ENCODE measurements at regions not wholly inside any gene's neighbourhood (a gene's known extent, or its start where the extent isn't known, plus 50 kb on each side); places are given as distances from the start of the nearest gene placed in this dataset.

GRCh38 chr6:11362564-11362963, 130.1 kb upstream of the NEDD9 start:
- FAIRE-seq (no peak), DNase-seq (ENCODE audit: insufficient read length) (no peak)
- TF ChIP-seq POLR2AphosphoS5 (IDR thresholded peaks at IDR 0.05; ENCODE audit: low read depth, low read length), result no peak
- no peak for TF ChIP-seq POLR2A (IDR thresholded peaks at IDR 0.05; ENCODE audit: low read depth, low read length)

GRCh38 chr6:11358904-11359830, 126.7 kb upstream of the NEDD9 start:
- FAIRE-seq (no peak), DNase-seq (ENCODE audit: insufficient read length) (no peak)
- TF ChIP-seq POLR2A (IDR thresholded peaks at IDR 0.05; ENCODE audit: low read depth, low read length) (no peak), POLR2AphosphoS5 (IDR thresholded peaks at IDR 0.05; ENCODE audit: low read depth, low read length) (no peak)

DNA sequence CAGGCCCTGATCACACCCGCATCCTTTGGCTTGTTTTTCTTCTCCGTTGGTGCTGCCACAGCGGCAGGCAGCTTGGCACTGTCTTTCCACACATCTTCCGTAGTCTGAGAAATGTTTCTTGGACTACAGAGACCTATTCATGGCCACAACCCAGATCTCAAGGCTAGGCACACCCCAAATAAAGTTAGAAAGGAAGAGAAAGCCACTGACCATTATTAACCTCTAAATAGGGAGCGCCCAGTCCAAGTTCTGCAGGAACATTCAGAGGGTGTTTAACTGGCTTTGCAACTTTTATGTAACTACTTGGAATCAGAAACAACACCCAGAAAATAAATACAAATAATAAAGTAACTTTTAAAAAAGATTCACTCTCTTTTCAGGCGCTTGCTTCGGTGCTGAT, 124.8 kb upstream of the NEDD9 start:
- no peak for FAIRE-seq
- DNase-seq (ENCODE audit: insufficient read length), result no peak
- TF ChIP-seq POLR2A (IDR thresholded peaks at IDR 0.05; ENCODE audit: low read depth, low read length) (no peak), POLR2AphosphoS5 (IDR thresholded peaks at IDR 0.05; ENCODE audit: low read depth, low read length) (no peak)

DNA sequence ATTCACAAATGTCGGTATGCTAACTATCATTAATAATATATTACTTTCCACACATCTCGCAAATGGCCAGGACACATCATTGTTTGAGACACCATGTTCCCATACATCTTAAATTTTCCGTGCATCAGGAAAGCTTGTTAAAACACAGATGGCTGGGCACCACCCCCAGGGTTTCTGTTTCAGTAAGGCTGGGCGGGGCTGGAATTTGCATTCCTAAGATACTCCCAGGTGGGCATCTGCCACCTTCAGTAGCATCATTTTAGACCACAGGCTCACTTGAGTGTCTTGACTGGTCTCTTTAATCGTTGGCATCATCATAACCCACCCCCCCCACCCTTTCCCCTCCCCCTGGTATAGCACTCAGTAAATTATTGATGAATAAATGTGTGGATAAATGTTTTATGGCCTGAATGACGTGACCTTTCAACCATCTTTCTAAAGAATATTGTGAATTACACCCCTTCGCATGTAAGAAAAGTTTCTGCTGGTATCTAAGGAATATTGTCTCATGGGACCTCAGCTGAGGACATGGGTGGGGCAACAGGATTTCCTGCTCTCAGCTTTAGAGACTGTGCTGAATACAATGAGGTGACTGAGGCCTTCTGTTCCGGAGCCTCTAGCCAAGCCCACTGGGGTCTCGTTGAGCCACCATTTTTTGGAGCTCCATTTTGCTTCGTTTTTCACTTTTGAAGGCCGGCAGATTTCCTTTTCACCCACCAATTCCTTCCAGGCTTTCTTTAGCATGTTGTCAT, 124.1 kb upstream of the NEDD9 start:
- FAIRE-seq (no peak), DNase-seq (ENCODE audit: insufficient read length) (no peak)
- TF ChIP-seq TAF1 (IDR thresholded peaks at IDR 0.05; ENCODE audit: borderline replicate concordance, low read depth, low read length) (no peak), POLR2A (IDR thresholded peaks at IDR 0.05; ENCODE audit: low read depth, low read length) (no peak), POLR2AphosphoS5 (IDR thresholded peaks at IDR 0.05; ENCODE audit: low read depth, low read length) (no peak)

DNA sequence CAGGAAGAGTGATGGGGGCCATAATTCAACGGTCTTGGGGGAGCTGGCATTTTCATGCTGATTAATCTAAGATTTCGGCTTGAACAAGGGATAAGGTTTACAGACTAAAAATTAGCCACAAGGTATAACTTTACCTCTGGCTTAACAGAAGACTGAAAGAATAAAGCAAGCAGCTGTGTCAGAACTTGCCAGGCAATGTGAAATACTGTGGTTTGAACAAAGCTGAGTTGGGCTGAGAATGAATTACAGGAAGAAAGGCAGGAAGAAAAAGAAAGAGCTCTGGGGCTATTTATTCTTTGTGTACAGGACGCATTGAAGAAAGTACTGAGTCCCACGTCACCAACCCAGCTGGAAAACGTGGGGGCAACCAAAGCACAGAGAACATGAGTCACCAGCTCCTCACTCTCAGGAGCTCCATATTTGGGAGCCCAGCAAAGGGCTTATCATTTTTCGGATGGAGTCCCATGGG, 121.5 kb upstream of the NEDD9 start:
- TF ChIP-seq POLR2AphosphoS5 (IDR thresholded peaks at IDR 0.05; ENCODE audit: low read depth, low read length), result no peak
- TF ChIP-seq POLR2A (IDR thresholded peaks at IDR 0.05; ENCODE audit: low read depth, low read length), result no peak
- TF ChIP-seq TAF1 (IDR thresholded peaks at IDR 0.05; ENCODE audit: borderline replicate concordance, low read depth, low read length), result no peak
- no peak for DNase-seq (ENCODE audit: insufficient read length)
- FAIRE-seq, result no peak

DNA sequence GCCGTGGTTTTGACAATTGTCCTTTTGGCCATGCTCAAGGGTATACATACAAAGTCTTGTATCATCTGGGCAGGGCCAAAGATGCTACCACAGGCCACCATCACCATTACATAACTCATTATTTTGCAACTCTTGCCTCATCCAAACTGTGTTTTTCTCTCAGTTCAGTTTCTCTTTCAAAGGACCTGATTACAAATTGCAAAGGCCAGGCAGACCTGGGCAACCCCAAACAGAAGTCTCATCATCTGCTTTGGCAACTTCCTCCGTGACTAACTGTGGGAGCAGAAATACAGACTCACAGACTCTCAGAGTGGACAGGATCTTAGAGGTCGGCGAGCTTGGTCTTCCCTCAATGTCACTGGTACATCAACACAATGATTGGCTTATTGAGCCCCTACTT, 117.8 kb upstream of the NEDD9 start:
- FAIRE-seq (no peak), DNase-seq (ENCODE audit: insufficient read length) (no peak)
- TF ChIP-seq POLR2AphosphoS5 (IDR thresholded peaks at IDR 0.05; ENCODE audit: low read depth, low read length), result no peak
- TF ChIP-seq POLR2A (IDR thresholded peaks at IDR 0.05; ENCODE audit: low read depth, low read length), result no peak
- no peak for TF ChIP-seq TAF1 (IDR thresholded peaks at IDR 0.05; ENCODE audit: borderline replicate concordance, low read depth, low read length)

DNA sequence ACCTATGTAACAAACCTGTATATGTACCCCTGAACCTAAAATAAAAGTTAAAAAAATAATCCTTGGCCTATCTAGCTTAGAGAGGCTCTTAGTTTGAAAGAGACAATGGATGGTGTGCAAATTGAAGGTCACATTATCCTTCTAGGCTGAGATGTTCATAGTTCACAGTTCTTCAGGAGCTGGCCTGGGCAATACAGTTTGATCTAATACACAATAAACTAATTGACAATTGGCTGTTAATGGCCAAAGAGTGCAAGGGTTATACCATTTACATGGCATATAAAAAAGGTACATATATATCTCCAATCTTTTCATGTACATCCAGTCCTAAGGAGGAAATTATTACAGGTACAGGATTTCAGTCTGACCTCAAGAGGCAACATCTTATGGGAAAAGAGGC, 117.4 kb upstream of the NEDD9 start:
- TF ChIP-seq POLR2AphosphoS5 (IDR thresholded peaks at IDR 0.05; ENCODE audit: low read depth, low read length) (no peak), POLR2A (IDR thresholded peaks at IDR 0.05; ENCODE audit: low read depth, low read length) (no peak), TAF1 (IDR thresholded peaks at IDR 0.05; ENCODE audit: borderline replicate concordance, low read depth, low read length) (no peak)
- DNase-seq (ENCODE audit: insufficient read length) (no peak), FAIRE-seq (no peak)

GRCh38 chr6:11346516-11346915, 114.0 kb upstream of the NEDD9 start:
- FAIRE-seq, result peak; percentile 82
- TF ChIP-seq POLR2AphosphoS5 (IDR thresholded peaks at IDR 0.05; ENCODE audit: low read depth, low read length) (0 out of 2 replicates have a peak, but pooled peaks have one; percentile 28), TAF1 (IDR thresholded peaks at IDR 0.05; ENCODE audit: borderline replicate concordance, low read depth, low read length) (no peak)
- DNase-seq (ENCODE audit: insufficient read length), result no peak

- DNase-seq (ENCODE audit: insufficient read length) (no peak), FAIRE-seq (no peak)
- TF ChIP-seq TAF1 (IDR thresholded peaks at IDR 0.05; ENCODE audit: borderline replicate concordance, low read depth, low read length), result no peak
- no peak for TF ChIP-seq POLR2AphosphoS5 (IDR thresholded peaks at IDR 0.05; ENCODE audit: low read depth, low read length)
- TF ChIP-seq POLR2A (IDR thresholded peaks at IDR 0.05; ENCODE audit: low read depth, low read length), result no peak
Measured at GRCh38 chr6:11345536-11345935, 113.1 kb upstream of the NEDD9 start.

- TF ChIP-seq POLR2A (IDR thresholded peaks at IDR 0.05; ENCODE audit: low read depth, low read length) (no peak), TAF1 (IDR thresholded peaks at IDR 0.05; ENCODE audit: borderline replicate concordance, low read depth, low read length) (no peak), POLR2AphosphoS5 (IDR thresholded peaks at IDR 0.05; ENCODE audit: low read depth, low read length) (no peak)
- peak; percentile 30 for FAIRE-seq
- DNase-seq (ENCODE audit: insufficient read length), result no peak
Measured at GRCh38 chr6:11343963-11344723, 111.7 kb upstream of the NEDD9 start.

GRCh38 chr6:11341867-11342266, 109.4 kb upstream of the NEDD9 start:
- TF ChIP-seq TAF1 (IDR thresholded peaks at IDR 0.05; ENCODE audit: borderline replicate concordance, low read depth, low read length) (no peak), POLR2A (IDR thresholded peaks at IDR 0.05; ENCODE audit: low read depth, low read length) (no peak), POLR2AphosphoS5 (IDR thresholded peaks at IDR 0.05; ENCODE audit: low read depth, low read length) (no peak)
- FAIRE-seq (no peak), DNase-seq (ENCODE audit: insufficient read length) (no peak)
